PC-9 (cell line): ENCODE measurements at regions not wholly inside any gene's neighbourhood (a gene's known extent, or its start where the extent isn't known, plus 50 kb on each side); places are given as distances from the start of the nearest gene placed in this dataset.

Source experiments
- BruUV-seq: library from RNA; stranded (reverse); fragments of 400-500 nt; replicated peaks from 2 replicates; lab custom pipeline; 2021; lab: Mats Ljungman, UMichigan
- CTCF ChIA-PET: fragments of 300-600 bp; sonication (Branson Sonifier 250); formaldehyde crosslinking; loops from one replicate; lab custom pipeline; 2022; ENCODE audit warnings: antibody characterized with exemption; lab: Charles Lee
- POLR2A ChIA-PET: fragments of 300-600 bp; sonication (Branson Sonifier 250); formaldehyde crosslinking; loops from one replicate; lab custom pipeline; 2022; ENCODE audit warnings: antibody characterized with exemption; ENCODE audit not compliant: unreplicated experiment; lab: Charles Lee
- DNase-seq, 2 experiments: peaks; one replicate each; pipeline versions ENCODE4 v3.0.0 to v3.0.0-alpha.2; 2015 to 2022; ENCODE audit warnings: mixed read lengths in 1 of 2
- H2AFZ ChIP-seq: fragments of 200-600 bp; sonication (generic); 2 replicates; pipeline ENCODE4 v1.8.1; 2017; ENCODE audit warnings: antibody characterized with exemption
- H3F3A ChIP-seq: fragments of 200-600 bp; sonication (generic); 2 replicates; pipeline ENCODE4 v1.8.1; 2017; ENCODE audit warnings: antibody characterized with exemption, mild to moderate bottlenecking, low read depth; ENCODE audit not compliant: insufficient read depth
- H3K27ac ChIP-seq: fragments of 200-600 bp; sonication (generic); 2 replicates; pipeline ENCODE4 v1.6.1; 2016; ENCODE audit warnings: mixed run types
- H3K27me3 ChIP-seq: fragments of 200-600 bp; sonication (generic); 2 replicates; pipeline ENCODE4 v1.6.1; 2016; ENCODE audit warnings: low read depth, mixed run types; ENCODE audit not compliant: insufficient read depth
- H3K36me3 ChIP-seq: fragments of 200-600 bp; sonication (generic); 2 replicates; pipeline ENCODE4 v1.6.1; 2016; ENCODE audit warnings: low read depth, mixed run types
- H3K4me1 ChIP-seq: fragments of 200-600 bp; sonication (generic); replicated peaks from 2 replicates; pipeline ENCODE4 v1.6.1; 2016; ENCODE audit warnings: mixed run types; ENCODE audit not compliant: insufficient read depth
- H3K4me2 ChIP-seq: fragments of 200-600 bp; sonication (generic); 2 replicates; pipeline ENCODE4 v1.6.1; 2017; ENCODE audit warnings: mixed run types
- H3K4me3 ChIP-seq: fragments of 200-600 bp; sonication (generic); 2 replicates; pipeline ENCODE4 v1.6.1; 2016; ENCODE audit warnings: mixed run types
- H3K79me2 ChIP-seq: fragments of 200-600 bp; sonication (generic); 2 replicates; pipeline ENCODE4 v1.6.1; 2017; ENCODE audit warnings: low read depth, mixed run types
- H3K9me2 ChIP-seq: fragments of 200-600 bp; sonication (generic); 2 replicates; pipeline ENCODE4 v1.8.1; 2017; ENCODE audit warnings: mild to moderate bottlenecking; ENCODE audit not compliant: insufficient read depth
- H3K9me3 ChIP-seq: fragments of 200-600 bp; sonication (generic); 2 replicates; pipeline ENCODE4 v1.8.1; 2016; ENCODE audit warnings: low read depth; ENCODE audit not compliant: insufficient read depth
- H4K20me1 ChIP-seq: fragments of 200-600 bp; sonication (generic); 2 replicates; pipeline ENCODE4 v1.8.1; 2017; ENCODE audit not compliant: insufficient read depth
- CTCF ChIP-seq: fragments of 200-600 bp; sonication (generic); conservative IDR thresholded peaks from 2 replicates; pipeline ENCODE4 v1.6.1; 2017; ENCODE audit warnings: mixed run types, antibody characterized with exemption, mild to moderate bottlenecking, moderate library complexity
- EZH2 ChIP-seq: fragments of 200-600 bp; sonication (generic); IDR thresholded peaks from 2 replicates; pipeline ENCODE4 v1.8.0; 2017; ENCODE audit warnings: antibody characterized with exemption, low read depth
- intact Hi-C: fragments of 100-400 bp; cut with micrococcal nuclease; formaldehyde crosslinking; loops from one replicate; pipeline ENCODE4 v1.10.0; 2022; ENCODE audit not compliant: unreplicated experiment

GRCh38 chr10:29237786-29238185 lies 51.1 kb upstream of the LYZL1 start:
- H3K36me3 ChIP-seq = no peaks in the 10 kb centered on the region
- no peaks in the 10 kb centered on the region for H3K27me3 ChIP-seq
- intact Hi-C loops = no loop called here
- H3K79me2 ChIP-seq = no peaks in the 10 kb centered on the region
- ChIA-PET CTCF (no interaction called here), POLR2A (no interaction called here)
- no peaks in the 10 kb centered on the region for H3K4me1 ChIP-seq
- H2AFZ ChIP-seq = no peak overlapping the region
- no peaks in the 10 kb centered on the region for H3K9me3 ChIP-seq
- no peaks in the 10 kb centered on the region for H4K20me1 ChIP-seq
- no peak for DNase-seq
- TF ChIP-seq EZH2 (no peak), CTCF (no peak)
- no peak overlapping the region for H3K27ac ChIP-seq
- no peaks in the 10 kb centered on the region for H3F3A ChIP-seq
- no peaks in the 10 kb centered on the region for H3K9me2 ChIP-seq
- H3K4me2 ChIP-seq = no peak overlapping the region
- H3K4me3 ChIP-seq = no peak overlapping the region
- BruUV-seq = no TSS peak

- ChIA-PET POLR2A (no interaction called here), CTCF (interaction anchor here (0.7 kb wide), 1 partner anchor 214 kb away, joined by 3 read pairs; no protein-coding TSS in a partner anchor)
- no peak overlapping the region for H3K4me2 ChIP-seq
- H2AFZ ChIP-seq = no peak overlapping the region
- TF ChIP-seq CTCF (no peak), EZH2 (no peak)
- H3K79me2 ChIP-seq = no peaks in the 10 kb centered on the region
- H3K27me3 ChIP-seq = no peaks in the 10 kb centered on the region
- no TSS peak for BruUV-seq
- no peak for DNase-seq
- no peaks in the 10 kb centered on the region for H3K9me3 ChIP-seq
- H3K4me3 ChIP-seq = no peak overlapping the region
- no peaks in the 10 kb centered on the region for H3F3A ChIP-seq
- no peaks in the 10 kb centered on the region for H4K20me1 ChIP-seq
- no peaks in the 10 kb centered on the region for H3K36me3 ChIP-seq
- no peak overlapping the region for H3K27ac ChIP-seq
- no peaks in the 10 kb centered on the region for H3K9me2 ChIP-seq
- intact Hi-C loops = no loop called here
- H3K4me1 ChIP-seq = no peaks in the 10 kb centered on the region
These were observed 50.2 kb upstream of the LYZL1 start for GRCh38 chr10:29238523-29239135.
